NT2/D1 (cell line): ENCODE measurements at regions not wholly inside any gene's neighbourhood (a gene's known extent, or its start where the extent isn't known, plus 50 kb on each side); places are given as distances from the start of the nearest gene placed in this dataset.
"Not testable (repeated sequence)": the region's sequence is repeated elsewhere in the genome, so short reads cannot be mapped to it uniquely, and the experiment has no call there.

Experiments
- DNase-seq: peaks from one replicate; pipeline ENCODE4 v3.0.0-alpha.2; 2011; ENCODE audit warnings: low read depth, low spot score
- H3K27me3 ChIP-seq: 2 replicates; pipeline ENCODE4 v1.6.0; 2011; ENCODE audit warnings: mild to moderate bottlenecking; ENCODE audit not compliant: insufficient read length, insufficient read depth
- H3K36me3 ChIP-seq: 2 replicates; pipeline ENCODE4 v1.6.1; 2011; ENCODE audit warnings: mild to moderate bottlenecking, low read length, mixed read lengths; ENCODE audit not compliant: insufficient read depth, insufficient read length
- H3K4me1 ChIP-seq: 2 replicates; pipeline ENCODE4 v1.5.1; 2011; ENCODE audit not compliant: insufficient read depth, insufficient read length
- H3K4me3 ChIP-seq: 2 replicates; pipeline ENCODE4 v1.5.1; 2011; ENCODE audit warnings: low read depth; ENCODE audit not compliant: insufficient read length
- H3K9ac ChIP-seq: 2 replicates; pipeline ENCODE4 v1.6.0; 2011; ENCODE audit warnings: low read depth; ENCODE audit not compliant: insufficient read length
- H3K9me3 ChIP-seq: 2 replicates; pipeline ENCODE4 v1.5.1; 2011; ENCODE audit warnings: mild to moderate bottlenecking, low read length; ENCODE audit not compliant: insufficient read depth
- SUZ12 ChIP-seq: IDR thresholded peaks from 2 replicates; pipeline ENCODE4 v1.6.1; 2011; ENCODE audit not compliant: insufficient read length, insufficient read depth; ENCODE audit errors: extremely low read depth
- YY1 ChIP-seq: IDR thresholded peaks from 2 replicates; pipeline ENCODE4 v1.6.1; 2011; ENCODE audit not compliant: insufficient read length, insufficient read depth
- ZNF274 ChIP-seq: IDR thresholded peaks from 2 replicates; pipeline ENCODE4 v1.6.1; 2011; ENCODE audit warnings: mild to moderate bottlenecking, low read depth, low read length

DNA sequence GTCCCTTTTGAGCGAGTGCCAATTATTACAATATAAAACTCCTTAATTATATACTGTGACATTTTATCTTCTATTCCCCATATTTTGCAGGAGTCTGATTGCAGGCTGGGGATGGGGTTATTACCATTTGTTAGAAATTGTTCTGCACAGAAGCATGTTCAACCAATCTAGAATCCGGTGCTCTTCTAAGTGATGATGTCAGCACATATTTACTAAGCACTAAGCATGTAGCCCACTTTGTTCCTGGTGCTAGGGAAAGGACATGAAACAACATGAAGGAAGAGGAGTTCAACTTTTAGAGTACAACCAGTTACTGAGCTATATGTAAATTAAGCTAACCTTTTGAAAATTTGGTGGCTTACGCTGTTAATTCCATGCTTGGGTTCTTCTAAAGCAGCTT, 52.8 kb upstream of the IL1RAPL2 start:
- Histone ChIP-seq H3K4me3 (no peak overlapping the region), H3K36me3 (no peaks in the 10 kb centered on the region), H3K27me3 (no peaks in the 10 kb centered on the region), H3K9me3 (no peaks in the 10 kb centered on the region), H3K4me1 (no peaks in the 10 kb centered on the region), H3K9ac (no peak overlapping the region)
- no peak for DNase-seq
- TF ChIP-seq ZNF274 (no peak), SUZ12 (no peak), YY1 (no peak)

DNA sequence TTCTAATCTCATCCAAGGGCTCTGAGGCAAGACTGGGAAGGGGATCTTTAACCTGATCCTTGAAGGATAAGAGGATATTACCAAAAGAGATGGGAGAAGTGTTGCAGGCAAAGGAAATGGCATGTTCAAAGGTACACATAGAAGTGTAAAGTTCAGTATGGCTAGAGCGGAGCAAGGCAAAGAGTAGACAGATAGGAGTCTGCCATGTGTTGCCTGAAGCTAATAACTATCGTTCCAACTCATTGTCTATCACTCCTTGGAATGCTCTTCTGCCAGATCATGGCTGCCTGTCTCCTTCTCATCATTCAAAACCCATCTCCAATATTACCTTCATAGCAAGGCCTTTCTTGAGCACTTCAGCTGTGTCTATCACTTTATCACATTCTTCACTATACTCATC, 55.2 kb upstream of the IL1RAPL2 start:
- no peak for TF ChIP-seq YY1
- TF ChIP-seq ZNF274: no peak
- TF ChIP-seq SUZ12: no peak
- Histone ChIP-seq H3K9me3 (no peaks in the 10 kb centered on the region), H3K27me3 (no peaks in the 10 kb centered on the region), H3K36me3 (no peaks in the 10 kb centered on the region), H3K9ac (no peak overlapping the region), H3K4me1 (no peaks in the 10 kb centered on the region), H3K4me3 (no peak overlapping the region)
- no peak for DNase-seq

DNA sequence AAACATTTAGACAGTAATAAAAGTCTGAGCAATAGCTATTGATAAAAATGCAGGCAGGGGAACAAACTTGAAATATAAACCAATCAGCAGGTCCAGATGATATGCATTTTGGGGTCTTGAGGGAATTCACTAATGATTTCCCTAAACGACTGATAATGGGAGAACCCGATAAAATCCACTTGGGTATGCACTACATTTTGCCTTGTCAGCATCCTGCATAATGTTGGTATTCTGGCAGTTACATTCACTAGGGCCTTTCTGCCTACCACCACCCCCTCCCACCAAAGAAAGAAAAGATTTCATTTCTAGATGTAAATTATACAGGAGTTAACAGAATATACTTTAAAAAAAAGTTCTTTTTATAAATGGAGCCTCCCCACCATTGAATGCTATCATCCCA, 63.5 kb upstream of the IL1RAPL2 start:
- Histone ChIP-seq H3K9me3 (no peaks in the 10 kb centered on the region), H3K27me3 (no peaks in the 10 kb centered on the region), H3K4me1 (no peaks in the 10 kb centered on the region), H3K9ac (no peak overlapping the region), H3K4me3 (no peak overlapping the region), H3K36me3 (no peaks in the 10 kb centered on the region)
- DNase-seq: no peak
- no peak for TF ChIP-seq ZNF274
- TF ChIP-seq SUZ12: no peak
- no peak for TF ChIP-seq YY1

DNA sequence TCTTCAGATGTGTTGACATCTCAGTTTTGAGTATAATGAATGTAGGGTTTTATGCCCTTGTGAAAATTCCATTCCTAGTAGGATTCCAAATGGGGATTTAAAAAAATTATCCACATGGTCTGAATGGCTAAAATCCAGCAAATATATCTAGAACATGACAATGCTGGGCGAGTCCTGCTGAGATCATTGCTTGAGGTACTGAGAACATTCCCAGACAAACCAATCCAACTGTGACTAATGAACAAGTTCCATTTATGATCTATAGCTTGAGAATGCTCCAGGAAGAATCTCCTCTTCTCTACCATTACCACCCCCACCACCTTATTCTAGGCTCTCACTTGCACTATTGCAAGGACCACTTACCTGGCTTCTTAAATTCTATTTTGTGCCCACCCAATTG, 77.2 kb upstream of the IL1RAPL2 start:
- DNase-seq: no peak
- H3K4me3 ChIP-seq: no peak overlapping the region
- no peaks in the 10 kb centered on the region for H3K36me3 ChIP-seq
- no peak overlapping the region for H3K9ac ChIP-seq
- H3K27me3 ChIP-seq: no peaks in the 10 kb centered on the region
- no peaks in the 10 kb centered on the region for H3K4me1 ChIP-seq
- no peaks in the 10 kb centered on the region for H3K9me3 ChIP-seq
- TF ChIP-seq YY1 (no peak), SUZ12 (no peak), ZNF274 (no peak)

DNA sequence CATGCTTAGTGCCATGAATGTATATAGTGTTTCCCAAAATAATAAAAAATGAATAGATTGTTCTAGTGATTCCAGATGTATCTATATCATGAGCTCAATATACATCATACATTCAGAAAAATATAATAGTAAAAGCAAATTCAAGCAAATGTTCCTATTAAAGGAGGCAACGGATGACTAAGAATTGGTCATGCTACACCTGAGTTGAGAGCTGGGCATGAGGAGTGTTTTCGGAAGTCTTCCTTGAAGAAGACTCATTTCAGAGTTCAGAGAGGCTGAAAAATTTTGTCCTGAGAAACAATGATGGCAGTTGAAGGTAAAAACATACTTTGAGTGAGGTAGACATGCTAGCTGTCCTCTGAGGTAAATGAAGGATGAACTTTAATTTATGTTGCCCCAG, 79.3 kb upstream of the IL1RAPL2 start:
- no peak for DNase-seq
- Histone ChIP-seq H3K9ac (no peak overlapping the region), H3K4me3 (no peak overlapping the region), H3K4me1 (no peaks in the 10 kb centered on the region), H3K9me3 (no peaks in the 10 kb centered on the region), H3K36me3 (no peaks in the 10 kb centered on the region), H3K27me3 (no peaks in the 10 kb centered on the region)
- TF ChIP-seq SUZ12 (no peak), YY1 (no peak), ZNF274 (no peak)

DNA sequence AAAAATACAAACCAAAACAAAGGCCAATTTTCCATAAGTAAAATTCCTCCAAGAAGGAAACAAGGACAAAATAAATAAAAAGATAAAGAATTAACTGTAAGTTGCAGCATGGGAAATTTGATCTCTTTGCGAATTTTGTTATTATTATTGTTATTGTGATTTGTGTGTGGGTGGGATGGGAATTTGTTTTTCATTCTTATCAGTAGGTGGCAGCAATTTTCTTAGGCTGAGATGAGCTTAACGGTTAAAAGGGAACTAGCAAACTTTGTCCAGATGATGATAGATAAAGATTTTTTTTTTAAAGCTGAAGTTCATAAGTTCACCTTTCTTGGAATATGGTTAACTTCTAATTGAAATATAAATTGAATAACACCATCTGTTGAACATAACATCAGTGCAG, 83.2 kb upstream of the IL1RAPL2 start:
- no peak overlapping the region for H3K9ac ChIP-seq
- H3K9me3 ChIP-seq: no peaks in the 10 kb centered on the region
- H3K4me3 ChIP-seq: no peak overlapping the region
- no peaks in the 10 kb centered on the region for H3K27me3 ChIP-seq
- H3K36me3 ChIP-seq: no peaks in the 10 kb centered on the region
- no peak for TF ChIP-seq SUZ12
- TF ChIP-seq YY1: no peak
- TF ChIP-seq ZNF274: no peak
- DNase-seq: no peak
- no peaks in the 10 kb centered on the region for H3K4me1 ChIP-seq

DNA sequence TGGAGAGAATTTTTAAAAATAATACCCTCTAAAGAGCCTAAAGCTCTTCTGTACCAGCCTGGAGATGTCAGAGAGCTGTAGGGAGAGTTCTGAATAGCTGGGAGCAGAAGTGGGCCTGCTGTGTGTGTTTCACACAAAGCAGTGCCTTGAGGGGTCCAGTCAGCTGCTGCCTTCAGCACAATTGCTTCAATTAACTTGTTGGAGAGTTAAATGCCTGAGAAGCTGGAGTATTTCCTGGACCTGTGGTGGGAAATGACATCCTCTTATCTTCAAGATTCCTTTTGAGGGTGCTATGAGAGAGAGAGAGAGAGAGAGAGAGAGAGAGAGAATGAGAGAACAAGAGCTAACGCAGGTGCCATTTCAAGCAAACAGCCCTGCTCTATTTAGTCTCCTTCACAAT, 96.2 kb upstream of the IL1RAPL2 start:
- Histone ChIP-seq H3K9ac (no peak overlapping the region), H3K4me1 (no peaks in the 10 kb centered on the region), H3K4me3 (no peak overlapping the region), H3K9me3 (no peaks in the 10 kb centered on the region), H3K27me3 (no peaks in the 10 kb centered on the region), H3K36me3 (no peaks in the 10 kb centered on the region)
- DNase-seq: peak; percentile 9
- TF ChIP-seq YY1: no peak
- TF ChIP-seq ZNF274: no peak
- TF ChIP-seq SUZ12: no peak

DNA sequence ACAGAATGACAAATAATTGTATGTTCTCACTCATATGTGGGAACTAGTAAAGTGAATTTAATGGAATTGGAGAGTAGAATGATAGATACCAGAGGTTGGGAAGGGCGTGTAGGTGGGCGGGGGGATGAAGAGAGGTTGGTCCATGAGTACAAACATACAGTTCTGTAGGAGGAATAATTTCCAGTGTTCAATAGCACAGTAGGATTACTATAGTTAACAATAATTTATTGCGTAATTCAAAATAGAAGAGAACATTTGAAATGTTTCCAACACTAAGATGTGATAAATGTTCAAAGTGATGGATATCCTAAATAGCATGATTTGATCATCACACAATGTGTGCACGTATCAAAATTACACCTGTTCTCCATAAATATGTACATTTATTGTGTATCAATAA, 106.2 kb upstream of the IL1RAPL2 start:
- no peak overlapping the region for H3K9ac ChIP-seq
- no peaks in the 10 kb centered on the region for H3K9me3 ChIP-seq
- no peaks in the 10 kb centered on the region for H3K36me3 ChIP-seq
- no peak overlapping the region for H3K4me3 ChIP-seq
- no peaks in the 10 kb centered on the region for H3K4me1 ChIP-seq
- no peak for TF ChIP-seq ZNF274
- DNase-seq: no peak
- H3K27me3 ChIP-seq: no peaks in the 10 kb centered on the region

DNA sequence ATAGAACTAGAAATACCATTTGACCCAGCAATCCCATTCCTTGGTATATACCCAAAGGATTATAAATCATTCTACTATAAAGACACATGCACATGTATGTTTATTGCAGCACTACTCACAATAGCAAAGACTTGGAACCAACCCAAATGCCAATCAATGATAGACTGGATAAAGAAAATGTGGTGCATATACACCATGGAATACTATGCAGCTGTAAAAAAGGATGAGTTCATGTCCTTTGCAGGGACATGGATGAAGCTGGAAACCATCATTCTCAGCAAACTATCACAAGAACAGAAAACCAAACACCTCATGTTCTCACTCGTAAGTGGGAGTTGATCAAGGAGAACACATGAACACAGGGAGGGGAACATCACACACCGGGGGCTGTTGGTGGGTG, 108.9 kb upstream of the IL1RAPL2 start:
- not testable (repeated sequence) for H3K9me3 ChIP-seq, H3K4me1 ChIP-seq, H3K36me3 ChIP-seq

More for the DNA sequence above, 108.9 kb upstream of the IL1RAPL2 start:
- H3K27me3 ChIP-seq, H3K4me3 ChIP-seq, H3K9ac ChIP-seq, DNase-seq: not testable (repeated sequence)
